ENCODE measurements at regions not wholly inside any gene's neighbourhood (a gene's known extent, or its start where the extent isn't known, plus 50 kb on each side); places are given as distances from the start of the nearest gene placed in this dataset.
"Not testable (repeated sequence)": the region's sequence is repeated elsewhere in the genome, so short reads cannot be mapped to it uniquely, and the experiment has no call there.

DNA sequence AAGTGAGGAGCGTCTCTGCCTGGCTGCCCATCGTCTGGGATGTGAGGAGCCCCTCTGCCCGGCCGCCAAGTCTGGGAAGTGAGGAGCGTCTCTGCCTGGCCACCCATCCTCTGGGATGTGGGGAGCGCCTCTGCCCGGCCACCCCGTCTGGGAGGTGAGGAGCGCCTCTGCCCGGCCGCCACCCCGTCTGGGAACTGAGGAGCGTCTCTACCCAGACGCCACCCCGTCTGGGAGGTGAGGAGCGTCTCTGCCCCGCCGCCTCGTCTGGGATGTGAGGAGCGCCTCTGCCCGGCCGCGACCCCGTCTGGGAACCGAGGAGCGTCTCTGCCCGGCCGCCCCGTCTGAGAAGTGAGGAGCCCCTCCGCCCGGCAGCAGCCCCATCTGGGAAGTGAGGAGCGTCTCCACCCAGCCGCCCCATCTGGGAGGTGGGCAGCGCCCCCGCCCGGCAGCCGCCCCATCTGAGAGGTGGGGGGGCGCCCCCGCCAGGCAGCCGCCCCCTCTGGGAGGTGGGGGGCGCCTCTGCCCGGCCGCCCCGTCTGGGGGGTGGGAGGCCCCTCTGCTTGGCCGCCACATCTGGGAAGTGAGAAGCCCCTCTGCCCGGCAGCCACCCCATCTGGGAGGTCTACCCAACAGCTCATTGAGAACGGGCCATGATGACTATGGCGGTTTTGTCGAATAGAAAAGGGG, 228.4 kb downstream of the CAAP1 start:
- not testable (repeated sequence) for DNase-seq

DNA sequence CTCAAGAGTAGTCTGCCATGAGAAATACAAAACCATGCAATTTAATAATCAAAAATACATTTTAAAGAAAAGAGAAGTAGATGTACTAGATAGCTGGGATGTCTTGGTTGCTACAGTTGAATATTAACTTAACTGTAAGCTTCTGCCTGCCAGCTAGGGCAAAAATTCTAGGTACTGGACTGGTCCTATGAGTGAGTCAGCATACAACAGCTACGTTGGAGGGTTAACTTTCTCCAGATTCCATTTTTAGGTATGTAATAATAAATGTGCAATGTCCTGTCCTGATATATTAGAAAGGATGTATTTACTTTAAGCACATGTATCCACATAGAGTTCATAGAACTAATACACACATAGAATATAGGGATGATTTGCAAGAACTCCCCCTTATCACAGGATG, 230.1 kb downstream of the CAAP1 start:
- no peak for DNase-seq

DNA sequence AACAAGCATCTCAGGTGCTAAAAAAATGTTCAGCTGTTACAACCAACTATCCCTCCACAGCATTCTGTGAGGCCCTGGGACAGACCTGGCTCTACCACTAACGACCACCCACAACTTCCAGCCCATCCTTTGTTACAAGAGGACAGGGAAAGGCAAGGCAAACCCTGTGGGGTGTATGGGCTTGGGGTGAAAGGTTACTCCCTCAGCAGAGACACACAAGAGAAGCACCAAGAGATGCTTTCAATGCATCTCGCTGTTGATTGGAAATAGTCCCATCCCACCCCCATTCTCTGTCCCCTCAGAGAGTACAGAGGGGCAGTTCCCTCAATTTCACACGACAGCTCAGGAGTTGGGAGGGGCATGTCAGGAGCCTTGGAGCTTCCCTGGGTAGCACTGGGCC, 234.1 kb downstream of the CAAP1 start:
- no peak for DNase-seq

DNA sequence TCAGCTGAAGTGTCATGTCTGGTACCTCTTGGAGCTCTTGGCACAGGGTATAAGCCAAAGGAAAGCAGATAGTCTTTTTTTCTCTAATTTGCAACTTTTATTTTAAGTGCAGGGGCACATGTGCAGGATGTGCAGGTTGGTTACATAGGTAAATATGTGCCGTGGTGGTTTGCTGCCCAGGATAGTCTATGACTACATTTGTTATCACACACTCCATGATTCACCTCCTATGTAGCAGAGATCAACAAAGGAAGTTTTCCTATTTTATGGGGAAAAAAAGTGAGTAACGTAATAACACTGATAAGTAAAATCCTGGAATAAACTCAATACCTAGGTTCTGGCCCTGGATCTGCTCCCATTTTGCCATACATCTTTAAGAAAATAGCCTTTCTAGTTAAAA, 234.6 kb downstream of the CAAP1 start:
- no peak for DNase-seq

DNA sequence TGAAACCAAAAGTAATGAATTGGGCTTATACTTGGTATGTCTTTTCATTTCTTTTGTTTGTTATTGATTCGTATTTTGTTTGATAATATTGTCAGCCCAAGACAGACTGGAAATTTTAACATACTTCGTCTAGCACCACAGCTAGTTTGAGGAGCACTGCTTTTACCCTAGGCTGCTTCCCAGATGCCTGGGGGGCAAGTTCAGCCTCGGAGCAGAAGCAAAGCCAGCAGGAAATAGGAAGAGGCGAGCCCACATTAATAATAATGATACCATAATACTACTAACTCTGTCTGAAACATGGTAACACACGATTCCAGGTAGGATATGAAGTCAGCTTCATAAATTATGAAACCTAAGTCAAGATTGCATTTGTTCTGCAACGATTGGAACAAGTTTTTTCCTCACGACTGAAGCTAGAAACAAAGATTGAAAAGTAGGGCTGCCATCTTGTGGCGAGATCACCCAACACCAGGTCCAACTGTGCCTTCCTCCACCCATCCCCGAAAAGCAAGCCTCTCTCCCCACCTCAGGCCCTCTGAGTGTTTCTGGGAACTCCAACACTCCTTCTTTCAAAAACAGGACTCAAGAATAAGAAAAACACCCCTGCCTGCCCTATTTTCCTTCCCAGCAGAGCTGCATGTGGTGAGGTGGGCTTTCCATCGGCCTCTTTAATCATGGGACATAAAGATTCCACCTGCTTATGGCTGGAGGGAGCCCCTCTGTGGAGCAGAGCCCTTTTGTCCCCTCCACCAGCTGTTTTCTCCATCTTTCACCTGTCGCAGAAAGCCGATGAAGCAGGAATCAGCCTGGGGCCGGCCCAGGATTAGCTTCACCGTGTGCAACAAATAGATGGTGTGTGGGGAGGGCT, 236.4 kb downstream of the CAAP1 start:
- no peak for DNase-seq

DNA sequence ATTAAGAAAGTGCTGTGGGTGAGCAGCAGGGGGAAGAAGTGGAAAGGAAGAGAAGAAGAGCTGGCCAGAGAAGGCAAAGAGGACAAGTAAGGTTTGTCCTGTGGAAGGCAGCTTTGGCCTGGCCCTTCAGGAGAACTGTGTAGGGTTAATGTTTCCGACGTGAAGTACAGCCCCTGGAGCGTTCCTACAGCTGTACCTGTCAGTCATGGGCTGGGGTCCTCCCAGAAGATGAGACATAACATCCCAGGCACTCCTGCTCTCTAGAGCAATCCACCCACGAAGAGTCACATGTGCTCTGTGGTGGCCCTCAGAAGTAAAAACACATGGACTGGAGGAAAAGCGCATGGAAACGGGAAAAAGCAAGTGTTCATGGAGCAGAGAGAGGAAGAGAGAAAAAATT, 237.4 kb downstream of the CAAP1 start:
- DNase-seq, result no peak

DNA sequence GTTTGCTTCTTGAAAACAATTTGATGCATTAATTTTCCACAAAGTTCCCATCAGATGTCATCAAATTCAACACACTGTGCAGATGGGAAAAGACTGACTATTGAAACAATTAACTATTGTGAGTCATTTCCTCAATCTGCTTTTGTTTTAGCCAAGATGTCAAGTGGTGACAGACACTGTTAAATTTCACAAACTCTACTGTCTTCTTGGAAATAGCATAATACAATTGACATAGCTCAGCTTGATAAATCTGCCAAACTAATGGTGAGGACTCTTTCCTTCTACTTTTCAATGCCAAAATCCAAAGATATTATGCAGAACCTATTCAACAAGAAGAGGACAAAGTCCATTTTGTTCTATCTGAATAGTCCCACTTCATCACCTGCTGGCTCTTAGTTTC, 242.3 kb downstream of the CAAP1 start:
- DNase-seq, result no peak

DNA sequence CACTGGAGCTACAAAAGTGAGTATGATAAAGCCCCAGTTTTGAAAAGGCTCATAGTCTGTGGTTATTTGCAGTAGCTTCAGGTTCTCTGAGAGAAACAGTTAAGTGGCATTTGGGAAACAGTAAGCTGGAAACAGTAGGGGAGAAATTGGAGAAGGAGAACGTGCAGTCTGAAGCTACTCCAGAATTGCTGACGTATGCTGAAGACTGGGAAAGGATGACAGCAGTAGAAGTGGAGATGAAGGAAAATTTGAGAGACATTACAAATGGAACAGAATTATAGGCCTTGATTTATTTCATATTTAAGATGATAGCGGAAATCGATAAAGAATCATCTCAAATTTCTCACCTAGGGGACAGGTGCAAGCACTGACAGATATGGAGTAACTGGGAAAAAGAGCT, 248.8 kb downstream of the CAAP1 start:
- no peak for DNase-seq

DNA sequence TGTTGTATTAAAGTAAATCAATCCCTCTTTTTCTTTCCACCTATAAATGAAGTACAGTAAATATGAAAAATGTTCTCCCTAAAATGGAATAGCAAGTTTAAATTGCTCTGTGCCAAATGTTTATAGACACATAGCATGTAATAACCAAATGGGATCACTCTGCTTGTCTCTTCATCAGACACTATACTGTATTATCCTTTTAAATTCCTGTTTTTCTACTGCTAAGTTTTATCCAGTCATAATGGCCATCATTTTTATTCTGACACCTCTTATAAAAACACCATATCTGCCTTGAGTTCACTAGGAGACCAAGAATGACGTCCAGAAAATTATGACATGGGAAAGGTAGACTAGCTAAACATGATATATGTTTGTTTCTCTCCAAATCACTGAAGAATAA, 252.8 kb downstream of the CAAP1 start:
- no peak for DNase-seq

DNA sequence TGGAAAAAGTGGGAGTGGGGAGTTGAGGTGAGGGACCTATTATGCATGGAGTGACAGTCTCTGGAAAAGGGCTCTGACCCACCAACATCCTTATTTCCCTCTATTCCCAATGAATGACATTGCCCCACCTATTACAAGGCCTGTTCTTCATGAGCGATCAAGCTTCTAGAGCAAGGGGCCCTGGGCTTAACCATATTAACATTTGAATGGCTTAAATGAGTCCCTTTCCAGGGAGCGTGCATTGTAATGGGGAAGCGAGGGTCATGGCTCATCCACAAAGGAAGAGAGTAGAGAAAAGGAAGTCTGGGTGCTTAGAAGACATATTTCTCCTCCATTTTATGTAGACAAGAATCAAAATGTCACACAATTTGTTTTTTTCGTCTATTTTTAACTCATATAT, 255.5 kb downstream of the CAAP1 start:
- no peak for DNase-seq

DNA sequence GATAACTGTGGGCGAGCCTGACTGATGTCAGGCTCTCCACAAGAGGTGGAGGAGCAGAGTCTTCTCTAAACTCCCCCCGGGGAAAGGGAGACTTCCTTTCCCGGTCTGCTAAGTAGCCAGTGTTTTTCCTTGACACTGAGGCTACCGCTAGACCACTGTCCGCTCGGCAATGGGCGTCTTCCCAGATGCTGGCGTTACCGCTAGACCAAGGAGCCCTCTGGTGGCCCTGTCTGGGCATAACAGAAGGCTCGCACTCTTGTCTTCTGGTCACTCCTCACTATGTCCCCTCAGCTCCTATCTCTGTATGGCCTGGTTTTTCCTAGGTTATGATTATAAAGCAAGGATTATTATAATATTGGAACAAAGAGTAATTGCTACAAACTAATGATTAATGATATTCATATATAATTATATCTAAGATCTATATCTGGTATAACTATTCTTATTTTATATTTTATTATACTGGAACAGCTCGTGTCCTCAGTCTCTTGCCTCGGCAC, 278.7 kb downstream of the CAAP1 start:
- DNase-seq, result not testable (repeated sequence)

DNA sequence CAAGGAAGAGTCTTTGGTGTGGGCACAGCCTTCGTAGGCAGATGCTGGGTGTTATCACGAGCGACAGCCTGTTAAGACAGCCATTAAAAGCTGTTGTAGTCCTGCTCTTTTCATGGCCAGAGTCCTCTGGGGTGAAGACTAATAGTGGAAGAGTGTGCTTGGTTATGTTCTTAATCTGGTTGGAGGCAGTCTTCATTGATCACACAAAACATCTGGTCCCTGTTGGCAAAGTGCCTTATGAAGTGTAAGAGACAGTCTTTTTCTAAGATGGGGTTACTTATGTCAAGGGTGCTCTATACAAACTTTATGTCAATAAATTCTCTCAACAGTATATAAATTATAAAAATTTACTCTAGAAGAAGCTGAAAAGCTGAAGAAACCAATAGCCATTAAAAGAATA, 280.4 kb downstream of the CAAP1 start:
- DNase-seq, result no peak

DNA sequence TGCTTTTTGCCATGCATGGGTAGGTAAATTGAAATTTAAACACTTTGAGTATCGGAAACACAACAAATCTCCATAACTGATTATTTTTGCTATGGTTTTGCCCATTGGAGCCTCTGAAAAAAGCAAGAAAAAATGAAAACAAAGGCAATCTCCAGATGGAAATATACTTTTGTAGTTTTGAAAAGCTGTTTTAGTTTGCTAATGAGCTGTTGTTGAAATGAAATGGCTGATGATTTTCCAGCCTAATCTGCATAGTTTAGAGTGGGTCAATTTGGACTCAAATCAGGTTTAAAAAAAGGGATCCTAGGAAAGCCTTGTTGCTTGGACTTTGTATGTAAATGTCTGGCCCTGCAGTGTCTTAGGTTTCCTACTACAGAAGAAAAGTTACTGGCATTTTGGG, 285.8 kb downstream of the CAAP1 start:
- DNase-seq, result no peak

DNA sequence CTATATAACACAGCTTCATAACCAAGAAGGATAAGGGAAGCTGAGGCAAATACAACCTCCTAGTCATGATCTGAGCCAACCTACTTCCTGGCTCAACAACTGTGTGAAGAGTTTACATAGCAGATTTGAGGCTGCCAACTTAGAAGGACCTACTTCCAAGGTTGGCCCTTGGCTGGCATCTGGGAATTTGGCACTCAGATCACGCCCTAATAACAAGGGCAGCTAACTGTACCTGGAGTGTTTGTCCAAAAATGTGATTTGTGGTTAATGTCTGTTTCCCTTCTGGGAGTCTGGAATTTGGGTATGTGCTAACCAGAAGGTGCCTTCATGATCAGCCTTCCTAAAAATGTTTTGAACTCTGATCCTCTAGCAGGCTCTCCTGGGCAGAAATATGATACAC, 287.2 kb downstream of the CAAP1 start:
- no peak for DNase-seq

DNA sequence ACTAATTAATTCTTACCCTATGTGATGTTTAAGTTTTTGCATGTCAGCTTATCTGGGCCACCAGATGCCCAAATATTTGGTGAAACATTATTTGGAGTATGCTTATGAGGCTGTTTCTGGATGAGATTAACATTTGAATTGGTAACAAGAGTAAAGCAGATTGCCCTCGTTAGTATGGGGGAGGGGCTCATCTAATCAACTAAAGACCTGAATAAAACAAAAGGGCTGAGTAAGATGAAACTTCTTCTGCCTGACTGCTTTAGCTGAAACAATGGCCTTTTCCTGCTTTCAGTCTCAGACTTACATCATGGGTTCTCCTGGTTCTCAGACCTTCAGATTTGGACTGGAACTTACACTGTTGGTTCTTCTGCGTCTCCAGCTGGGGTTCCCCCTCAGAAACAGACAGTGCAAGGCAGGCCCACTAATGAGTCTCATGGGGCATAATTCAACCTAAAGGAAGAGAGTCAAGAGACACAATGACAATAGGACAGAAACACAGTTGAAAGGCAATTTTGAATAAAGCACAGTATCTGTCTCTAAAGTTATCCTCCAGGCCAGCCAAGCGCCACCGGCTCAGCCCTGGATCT, 288.4 kb downstream of the CAAP1 start:
- no peak for DNase-seq

DNA sequence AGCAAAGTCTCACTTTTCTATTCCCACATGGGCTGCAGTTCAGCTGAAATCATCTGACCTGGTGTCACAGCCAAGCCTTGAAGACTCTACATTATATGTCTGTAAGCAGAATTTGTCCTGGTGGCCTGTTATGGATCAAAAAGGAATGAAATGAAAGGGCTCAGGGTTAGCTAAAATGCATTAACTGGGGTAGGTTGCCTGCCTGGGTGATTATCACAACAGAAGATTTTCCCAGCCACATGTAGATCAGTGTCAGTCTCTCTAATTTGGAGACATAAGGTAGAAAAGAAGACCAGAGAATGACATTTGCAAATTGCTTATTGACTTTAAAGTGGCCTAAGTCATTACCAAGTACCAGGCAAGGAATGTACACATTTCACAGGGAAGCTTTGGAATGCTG, 289.0 kb downstream of the CAAP1 start:
- DNase-seq, result no peak

DNA sequence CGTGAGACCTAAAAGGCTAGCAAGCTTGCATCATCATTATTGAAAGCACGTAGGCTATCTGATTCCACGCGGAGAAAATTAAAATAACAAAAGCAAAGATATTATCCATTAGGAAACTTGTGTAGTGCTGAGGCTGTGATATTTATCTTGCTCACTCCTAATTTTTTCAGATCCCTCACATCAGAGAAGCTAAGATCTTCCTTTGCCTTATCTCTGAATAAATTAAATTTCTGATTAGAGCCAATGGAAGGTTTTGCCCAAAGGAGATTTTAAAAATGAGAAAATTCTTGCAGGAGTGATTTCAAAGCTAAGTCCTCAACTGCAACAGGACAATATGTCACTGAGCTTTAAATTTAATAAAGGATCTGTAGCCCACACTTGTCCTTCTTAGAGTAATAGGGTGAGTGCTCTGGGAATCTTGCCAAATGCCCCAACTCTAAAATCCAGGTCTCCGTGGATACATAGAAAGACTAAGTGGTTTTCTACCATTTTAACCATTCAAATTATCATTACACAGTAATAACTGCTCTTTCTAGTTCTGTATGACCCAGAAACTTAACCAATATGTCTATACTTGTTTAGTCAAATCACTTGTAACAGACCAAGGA, 295.0 kb downstream of the CAAP1 start:
- DNase-seq, result peak; percentile 45

DNA sequence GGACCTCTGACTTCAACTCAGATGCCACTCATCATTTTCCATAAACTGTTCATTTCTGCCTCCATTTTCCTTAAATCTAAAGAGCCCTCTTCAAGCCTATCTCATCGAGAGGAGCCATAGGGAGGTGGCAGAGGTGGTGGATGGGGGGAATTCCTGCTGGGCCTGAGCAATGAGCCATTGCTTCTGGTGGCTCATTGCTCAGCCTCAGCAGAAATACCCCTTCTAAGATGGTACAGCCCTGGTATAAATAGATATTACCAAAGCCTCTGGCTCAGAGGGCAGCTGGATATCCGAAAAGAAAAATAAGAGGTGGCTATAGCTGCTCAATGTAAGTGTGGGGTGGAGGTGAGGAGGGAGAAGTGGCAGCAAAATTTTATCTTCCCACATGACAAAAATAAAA, 313.5 kb downstream of the CAAP1 start:
- DNase-seq, result no peak

DNA sequence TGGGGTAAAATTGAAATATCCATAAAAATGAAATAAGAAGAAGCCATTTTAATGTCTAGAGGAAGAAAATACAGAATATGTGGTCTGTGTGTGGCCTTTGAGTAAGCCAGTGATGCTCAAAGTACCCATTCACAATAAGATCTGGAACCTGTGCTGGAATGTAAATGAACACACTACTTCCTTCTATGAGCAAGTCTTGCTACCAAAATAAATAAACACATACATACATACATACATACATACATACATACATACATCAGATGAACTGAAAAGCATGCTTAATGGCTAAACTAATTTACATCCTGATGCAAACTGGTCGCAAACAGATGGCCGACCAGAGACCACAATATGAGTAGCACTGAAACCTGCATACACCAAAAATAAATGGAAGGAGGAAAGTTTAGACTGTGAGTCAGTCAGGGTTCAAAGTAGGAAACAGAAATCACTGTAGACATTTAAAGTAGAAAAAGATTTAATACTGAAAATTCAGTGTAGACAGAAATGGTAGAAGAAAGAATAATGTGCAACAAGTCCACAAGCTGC, 317.6 kb downstream of the CAAP1 start:
- DNase-seq, result no peak

DNA sequence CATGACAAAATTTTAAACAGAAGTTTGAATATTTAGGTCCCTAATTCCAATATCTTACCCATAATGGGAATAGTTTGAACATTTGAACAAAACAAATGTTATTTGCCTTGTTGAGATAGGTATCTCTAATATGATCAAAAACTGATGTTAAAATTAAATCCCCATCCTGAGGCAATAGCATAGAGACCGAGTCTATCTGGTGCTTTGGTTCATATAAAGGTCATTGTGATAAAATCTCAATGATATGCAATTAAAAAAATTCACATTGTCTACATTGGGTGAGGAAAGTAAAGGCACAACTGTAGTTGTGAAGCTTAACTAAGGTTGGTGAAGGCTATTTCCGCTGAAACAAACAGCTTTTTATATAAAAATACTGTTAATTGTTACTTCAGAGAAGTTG, 318.3 kb downstream of the CAAP1 start:
- no peak for DNase-seq

DNA sequence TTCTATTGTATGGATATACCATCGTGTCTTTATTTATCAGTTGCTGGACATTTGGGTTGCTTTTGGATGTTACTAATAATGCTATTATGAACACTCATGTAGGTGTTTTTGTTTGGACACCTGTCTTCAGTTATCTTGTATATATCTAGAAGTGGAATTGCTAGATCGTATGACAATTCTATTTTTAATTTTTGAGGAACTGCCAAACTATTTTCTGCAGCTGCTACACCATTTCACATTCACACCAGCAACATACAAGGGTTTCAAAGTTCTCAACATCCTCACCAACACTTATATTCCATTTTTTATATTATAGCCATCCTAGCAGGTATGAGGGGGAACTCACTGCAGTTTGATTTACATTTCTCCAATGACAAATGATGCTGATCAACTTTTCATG, 324.6 kb downstream of the CAAP1 start:
- peak; percentile 21 for DNase-seq

DNA sequence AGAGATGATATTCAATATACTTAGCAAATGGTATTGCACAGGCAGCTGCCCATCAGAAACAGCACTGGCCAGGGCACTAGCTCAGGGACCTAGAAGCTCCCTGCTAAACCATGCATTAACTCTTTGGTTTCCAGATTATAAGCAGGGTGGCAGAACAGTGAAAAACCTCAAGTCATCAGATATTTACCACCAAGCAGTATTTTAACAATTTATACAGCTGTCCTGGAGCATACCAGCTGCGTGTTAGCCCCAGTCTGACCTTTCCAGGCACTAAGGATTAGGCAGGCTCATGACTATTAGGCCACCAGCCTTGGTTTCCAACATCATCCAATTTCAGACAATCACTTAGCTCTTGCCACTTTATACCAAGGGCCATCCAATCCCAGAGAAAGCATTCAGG, 326.5 kb downstream of the CAAP1 start:
- no peak for DNase-seq

DNA sequence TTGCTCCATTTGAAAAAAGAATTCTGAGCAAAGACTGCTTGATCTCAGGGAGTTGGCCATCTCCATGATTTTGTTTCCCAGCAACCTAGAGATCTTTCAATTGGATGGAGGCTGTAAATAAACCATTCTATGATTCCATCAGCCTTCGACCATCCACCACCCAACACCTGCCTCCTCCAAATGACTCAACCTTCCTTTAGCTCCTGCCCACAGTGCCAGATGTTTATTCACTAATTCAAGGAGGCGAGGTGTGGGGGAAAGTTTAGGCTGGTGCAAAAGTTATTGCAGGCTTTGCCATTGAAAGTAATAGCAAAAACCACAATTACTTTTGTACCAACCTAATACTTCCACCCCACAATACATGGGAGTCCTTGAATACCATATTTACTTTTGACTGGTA, 327.5 kb downstream of the CAAP1 start:
- DNase-seq, result no peak

Data from NCI-H1105 treated with DMSO at 0.1 percent for 48 hours (cell line).